ENCODE measurements at regions not wholly inside any gene's neighbourhood (a gene's known extent, or its start where the extent isn't known, plus 50 kb on each side); places are given as distances from the start of the nearest gene placed in this dataset.

- no peak for TF ChIP-seq POLR2A (IDR thresholded peaks at IDR 0.05; ENCODE audit: low read length)
- TF ChIP-seq GATA1 (IDR thresholded peaks at IDR 0.05; ENCODE audit: low read depth, low read length): no peak
These were observed 122.8 kb downstream of the FHL5 start for GRCh38 chr6:96685702-96686101.

All from erythroblast (primary cell).